Panc1 (cell line): ENCODE measurements at regions not wholly inside any gene's neighbourhood (a gene's known extent, or its start where the extent isn't known, plus 50 kb on each side); places are given as distances from the start of the nearest gene placed in this dataset.

ENCODE experiments used
- ATAC-seq: fragments of 200-7000 bp; cut with Tn5 transposase; 2 replicates; pipeline ENCODE4 v1.9.1; 2020; ENCODE audit warnings: mild to moderate bottlenecking, moderate library complexity
- BruUV-seq: library from RNA; stranded (reverse); fragments of 400-500 nt; replicated peaks from 2 replicates; lab custom pipeline; 2021; lab: Mats Ljungman, UMichigan
- CTCF ChIA-PET: fragments of 300-600 bp; sonication (Branson Sonifier 250); formaldehyde crosslinking; loops from one replicate; lab custom pipeline; 2022; ENCODE audit warnings: antibody characterized with exemption; lab: Charles Lee
- POLR2A ChIA-PET: fragments of 300-600 bp; sonication (Branson Sonifier 250); formaldehyde crosslinking; loops from one replicate; lab custom pipeline; 2022; ENCODE audit warnings: antibody characterized with exemption; lab: Charles Lee
- DNase-seq: peaks from one replicate; pipeline ENCODE4 v3.0.0-alpha.2; 2010; ENCODE audit warnings: low read depth, low spot score
- H3K27ac ChIP-seq: 2 replicates; pipeline ENCODE4 v1.5.1; 2011; ENCODE audit warnings: mild to moderate bottlenecking, low read length, inconsistent platforms
- H3K27me3 ChIP-seq: fragments of 200-500 bp; sonication (Bioruptor generic); 2 replicates; pipeline ENCODE4 v1.6.0; 2014; ENCODE audit warnings: low read length, inconsistent platforms; ENCODE audit not compliant: control insufficient read depth, insufficient read depth
- H3K36me3 ChIP-seq: fragments of 200-500 bp; sonication (Bioruptor generic); 2 replicates; pipeline ENCODE4 v1.5.1; 2014; ENCODE audit warnings: inconsistent platforms, mild to moderate bottlenecking, low read length, moderate library complexity; ENCODE audit not compliant: control insufficient read depth, insufficient read depth
- H3K4me1 ChIP-seq: 2 replicates; pipeline ENCODE4 v1.5.1; 2011; ENCODE audit warnings: inconsistent platforms, mild to moderate bottlenecking, low read length, moderate library complexity; ENCODE audit not compliant: control insufficient read depth, insufficient read depth
- H3K4me3 ChIP-seq, 2 experiments: 2 replicates each; pipeline ENCODE4 v1.5.1; 2011 to 2012; ENCODE audit warnings: low read depth in 2 of 2, low read length in 2 of 2, mild to moderate bottlenecking in 2 of 2, inconsistent platforms in 1 of 2, moderate library complexity in 1 of 2
- H3K9me3 ChIP-seq: fragments of 200-500 bp; sonication (Bioruptor generic); 2 replicates; pipeline ENCODE4 v1.5.1; 2014; ENCODE audit warnings: low read depth, mild to moderate bottlenecking, inconsistent platforms, low read length, moderate library complexity; ENCODE audit not compliant: control insufficient read depth, insufficient read depth
- CTCF ChIP-seq: fragments of 450-650 bp; IDR thresholded peaks from 2 replicates; pipeline ENCODE4 v1.5.1; 2017; ENCODE audit warnings: mild to moderate bottlenecking
- POLR2AphosphoS5 ChIP-seq: IDR thresholded peaks from 2 replicates; pipeline ENCODE4 v1.6.1; 2012; ENCODE audit warnings: mild to moderate bottlenecking, low read depth, low read length, moderate library complexity
- REST ChIP-seq, 2 experiments: IDR thresholded peaks; 2 replicates each; pipeline ENCODE4 v1.6.1; 2011 to 2012; ENCODE audit warnings: low read depth in 2 of 2, control low read depth in 1 of 2, low read length in 1 of 2, mild to moderate bottlenecking in 1 of 2, moderate library complexity in 1 of 2; ENCODE audit not compliant: insufficient read depth in 1 of 2
- SIN3A ChIP-seq: IDR thresholded peaks from 2 replicates; pipeline ENCODE4 v1.6.1; 2012; ENCODE audit warnings: low read depth, mild to moderate bottlenecking, low read length, moderate library complexity, borderline replicate concordance; ENCODE audit not compliant: insufficient read depth
- TCF7L2 ChIP-seq: IDR thresholded peaks from 2 replicates; pipeline ENCODE4 v1.6.1; 2011; ENCODE audit warnings: mild to moderate bottlenecking, low read depth, low read length, inconsistent platforms
- in situ Hi-C: cut with HindIII; loops from 2 replicates; pipeline ENCODE4 v1.10.0; 2016; ENCODE audit warnings: low sequenced_read_pairs, low pct_unique_long_range_greater_than_20kb
- intact Hi-C: fragments of 100-400 bp; cut with micrococcal nuclease; formaldehyde crosslinking; loops from one replicate; pipeline ENCODE4 v1.10.0; 2022; ENCODE audit not compliant: unreplicated experiment

GRCh38 chr12:89286501-89286900, 65.8 kb downstream of the DUSP6 start:
- CTCF ChIA-PET = no interaction called here
- POLR2A ChIA-PET = no interaction called here
- ATAC-seq = no peak

GRCh38 chr12:89281539-89281867, 70.8 kb downstream of the DUSP6 start:
- intact Hi-C loops (no loop called here), in situ Hi-C loops (no loop called here)
- ATAC-seq (no peak), DNase-seq (no peak)
- H3K4me1 ChIP-seq = no peaks in the 10 kb centered on the region
- no TSS peak for BruUV-seq
- no peaks in the 10 kb centered on the region for H3K27me3 ChIP-seq
- H3K27ac ChIP-seq = no peak overlapping the region
- CTCF ChIA-PET = no interaction called here
- TF ChIP-seq TCF7L2 = no peak
- TF ChIP-seq SIN3A = no peak
- no peak for TF ChIP-seq CTCF
- TF ChIP-seq POLR2AphosphoS5 = no peak
- no peak for TF ChIP-seq REST (IDR thresholded peaks at IDR 0.05; ENCODE audit: insufficient read depth in 1 of 2, low read depth in 2 of 2, low read length in 1 of 2)
- no peak overlapping the region for H3K4me3 ChIP-seq
- POLR2A ChIA-PET = no interaction called here
- H3K36me3 ChIP-seq = no peaks in the 10 kb centered on the region
- H3K9me3 ChIP-seq = no peaks in the 10 kb centered on the region

More at GRCh38 chr12:89286501-89286900, 65.8 kb downstream of the DUSP6 start:
- no peak for DNase-seq
- no TSS peak for BruUV-seq
- Histone ChIP-seq H3K9me3 (no peaks in the 10 kb centered on the region), H3K4me1 (no peaks in the 10 kb centered on the region), H3K4me3 (no peak overlapping the region), H3K27me3 (no peaks in the 10 kb centered on the region), H3K27ac (no peak overlapping the region), H3K36me3 (no peaks in the 10 kb centered on the region)
- no peak for TF ChIP-seq TCF7L2
- no peak for TF ChIP-seq SIN3A
- TF ChIP-seq CTCF = no peak
- TF ChIP-seq POLR2AphosphoS5 = no peak
- no peak for TF ChIP-seq REST (IDR thresholded peaks at IDR 0.05; ENCODE audit: insufficient read depth in 1 of 2, low read depth in 2 of 2, low read length in 1 of 2)
- in situ Hi-C loops (no loop called here), intact Hi-C loops (no loop called here)
